Osteoblast (primary cell): ENCODE measurements at regions not wholly inside any gene's neighbourhood (a gene's known extent, or its start where the extent isn't known, plus 50 kb on each side); places are given as distances from the start of the nearest gene placed in this dataset.

Source experiments
- DNase-seq: peaks from one replicate; pipeline ENCODE4 v3.0.0; 2011; ENCODE audit warnings: low spot score, mixed read lengths; ENCODE audit not compliant: insufficient read length; ENCODE audit errors: missing footprints
- H2AFZ ChIP-seq: 2 replicates; pipeline ENCODE4 v1.6.0; 2011; ENCODE audit warnings: mild to moderate bottlenecking, low read length
- H3K27ac ChIP-seq: 2 replicates; pipeline ENCODE4 v1.5.1; 2011; ENCODE audit warnings: mild to moderate bottlenecking, low read depth, low read length, moderate library complexity
- H3K27me3 ChIP-seq: 2 replicates; pipeline ENCODE4 v1.6.0; 2012; ENCODE audit warnings: mild to moderate bottlenecking, control low read depth, inconsistent platforms, low read length, moderate library complexity; ENCODE audit not compliant: insufficient read depth
- H3K36me3 ChIP-seq: 2 replicates; pipeline ENCODE4 v1.5.1; 2011; ENCODE audit warnings: mild to moderate bottlenecking, low read length, control low read depth, moderate library complexity; ENCODE audit not compliant: insufficient read depth
- H3K4me1 ChIP-seq: 2 replicates; pipeline ENCODE4 v1.5.1; 2011; ENCODE audit warnings: mild to moderate bottlenecking, low read length, control low read depth, moderate library complexity; ENCODE audit not compliant: insufficient read depth
- H3K4me2 ChIP-seq: 2 replicates; pipeline ENCODE4 v1.6.0; 2011; ENCODE audit warnings: mild to moderate bottlenecking, low read length; ENCODE audit not compliant: insufficient read depth
- H3K4me3 ChIP-seq: fragments of 200-600 bp; sonication (generic); 3 replicates; pipeline ENCODE4 v1.5.1; 2012; ENCODE audit warnings: mild to moderate bottlenecking, low read length, inconsistent platforms; ENCODE audit not compliant: insufficient read depth
- H3K79me2 ChIP-seq: 2 replicates; pipeline ENCODE4 v1.6.0; 2012; ENCODE audit warnings: mild to moderate bottlenecking, low read length, control low read depth, inconsistent platforms; ENCODE audit not compliant: insufficient read depth
- H3K9me3 ChIP-seq: 2 replicates; pipeline ENCODE4 v1.5.1; 2011; ENCODE audit warnings: low read depth, low read length, control low read depth
- H4K20me1 ChIP-seq: 2 replicates; pipeline ENCODE4 v1.6.0; 2012; ENCODE audit warnings: mild to moderate bottlenecking, low read length, control low read depth; ENCODE audit not compliant: insufficient read depth
- TF ChIP-seq, protein P1 (sequence below): IDR thresholded peaks from 2 replicates; pipeline ENCODE4 v1.5.1; 2011; ENCODE audit warnings: mild to moderate bottlenecking, low read depth, low read length, moderate library complexity; ENCODE audit errors: extremely low read depth

DNA sequence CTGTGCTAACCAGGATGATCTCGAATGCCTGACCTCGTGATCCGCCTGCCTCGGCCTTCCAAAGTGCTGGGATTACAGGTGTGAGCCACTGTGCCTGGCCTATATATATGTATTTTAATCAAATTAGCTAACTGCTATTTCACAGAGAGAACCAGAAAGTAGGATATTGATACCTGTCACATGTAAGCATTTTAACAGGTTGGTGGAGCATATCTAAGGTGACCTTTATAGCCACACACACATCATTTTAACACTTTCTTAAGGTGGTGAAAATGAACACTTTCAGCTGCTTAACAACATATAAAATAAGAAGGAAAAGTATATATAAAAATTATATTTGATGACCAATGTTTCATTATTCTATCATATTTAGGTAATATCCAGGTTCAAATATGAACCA, 57.0 kb upstream of the ATF7IP start:
- TF ChIP-seq, protein P1, sequence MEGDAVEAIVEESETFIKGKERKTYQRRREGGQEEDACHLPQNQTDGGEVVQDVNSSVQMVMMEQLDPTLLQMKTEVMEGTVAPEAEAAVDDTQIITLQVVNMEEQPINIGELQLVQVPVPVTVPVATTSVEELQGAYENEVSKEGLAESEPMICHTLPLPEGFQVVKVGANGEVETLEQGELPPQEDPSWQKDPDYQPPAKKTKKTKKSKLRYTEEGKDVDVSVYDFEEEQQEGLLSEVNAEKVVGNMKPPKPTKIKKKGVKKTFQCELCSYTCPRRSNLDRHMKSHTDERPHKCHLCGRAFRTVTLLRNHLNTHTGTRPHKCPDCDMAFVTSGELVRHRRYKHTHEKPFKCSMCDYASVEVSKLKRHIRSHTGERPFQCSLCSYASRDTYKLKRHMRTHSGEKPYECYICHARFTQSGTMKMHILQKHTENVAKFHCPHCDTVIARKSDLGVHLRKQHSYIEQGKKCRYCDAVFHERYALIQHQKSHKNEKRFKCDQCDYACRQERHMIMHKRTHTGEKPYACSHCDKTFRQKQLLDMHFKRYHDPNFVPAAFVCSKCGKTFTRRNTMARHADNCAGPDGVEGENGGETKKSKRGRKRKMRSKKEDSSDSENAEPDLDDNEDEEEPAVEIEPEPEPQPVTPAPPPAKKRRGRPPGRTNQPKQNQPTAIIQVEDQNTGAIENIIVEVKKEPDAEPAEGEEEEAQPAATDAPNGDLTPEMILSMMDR = no peak
- no peak overlapping the region for H3K4me3 ChIP-seq
- H2AFZ ChIP-seq = no peak overlapping the region

DNA sequence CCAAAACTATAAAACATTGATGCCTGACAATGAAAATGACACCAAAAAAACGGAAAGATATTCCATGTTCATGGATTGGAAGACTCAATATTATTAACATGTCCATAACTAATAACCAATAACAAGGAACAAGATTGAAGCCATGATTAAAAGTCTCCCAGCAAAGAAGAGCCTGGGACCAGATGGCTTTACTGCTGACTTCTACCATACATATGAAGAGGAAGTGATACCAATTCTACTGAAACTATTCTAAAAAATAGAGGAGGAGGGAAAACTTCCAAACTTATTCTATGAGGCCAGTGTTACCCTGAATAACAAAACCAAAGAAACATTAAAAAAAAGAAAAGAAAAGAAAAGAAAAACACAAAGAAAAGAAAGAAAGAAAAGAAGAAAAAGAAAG, 54.6 kb upstream of the ATF7IP start:
- Histone ChIP-seq H3K79me2 (no peaks in the 10 kb centered on the region), H4K20me1 (no peaks in the 10 kb centered on the region), H2AFZ (no peak overlapping the region), H3K27ac (no peak overlapping the region), H3K4me2 (no peak overlapping the region), H3K36me3 (no peaks in the 10 kb centered on the region), H3K9me3 (no peaks in the 10 kb centered on the region), H3K4me3 (no peak overlapping the region), H3K27me3 (no peaks in the 10 kb centered on the region), H3K4me1 (no peaks in the 10 kb centered on the region)
- DNase-seq = no peak
- TF ChIP-seq, protein P1 = no peak

More for the DNA sequence above, 57.0 kb upstream of the ATF7IP start:
- no peak overlapping the region for H3K4me2 ChIP-seq
- H3K9me3 ChIP-seq = no peaks in the 10 kb centered on the region
- H3K27ac ChIP-seq = no peak overlapping the region
- no peaks in the 10 kb centered on the region for H4K20me1 ChIP-seq
- H3K36me3 ChIP-seq = no peaks in the 10 kb centered on the region
- H3K4me1 ChIP-seq = no peaks in the 10 kb centered on the region
- no peaks in the 10 kb centered on the region for H3K27me3 ChIP-seq
- no peaks in the 10 kb centered on the region for H3K79me2 ChIP-seq
- peak; percentile 26 for DNase-seq

DNA sequence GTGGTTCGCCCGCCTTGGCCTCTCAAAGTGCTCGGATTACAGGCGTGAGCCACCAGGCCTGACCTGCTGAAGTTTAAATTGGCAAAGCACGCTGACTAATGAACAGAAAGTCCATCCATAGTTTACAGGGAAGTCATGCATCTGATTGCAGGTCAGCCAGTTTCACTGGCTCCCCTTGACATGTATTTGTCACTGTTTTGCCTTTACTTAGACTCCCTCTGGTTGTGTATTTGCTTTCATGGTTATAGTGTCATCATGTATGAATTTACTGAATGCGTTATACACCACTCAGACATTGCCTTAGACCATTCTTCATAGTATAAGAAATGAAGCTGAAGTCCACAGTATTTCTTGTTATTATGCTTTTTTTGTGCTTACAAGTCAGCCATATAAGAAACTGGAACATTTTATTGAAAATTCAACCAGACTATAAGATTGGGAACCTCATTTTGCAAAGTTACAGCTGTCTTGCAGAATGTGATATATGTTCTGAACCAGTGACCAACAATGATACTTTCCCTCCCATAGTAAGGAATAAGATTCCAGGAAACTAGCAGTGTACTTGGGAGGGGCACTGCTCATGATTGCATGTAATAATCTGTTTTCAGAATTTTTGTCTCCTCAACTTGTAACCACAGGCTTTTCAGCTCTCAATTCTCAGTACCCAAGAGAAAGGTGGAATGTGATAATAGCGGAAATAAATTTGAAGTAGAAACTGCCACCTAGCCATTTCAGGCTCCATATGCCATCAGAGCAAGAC, 51.9 kb upstream of the ATF7IP start:
- no peak overlapping the region for H3K27ac ChIP-seq
- no peaks in the 10 kb centered on the region for H3K79me2 ChIP-seq
- no peaks in the 10 kb centered on the region for H4K20me1 ChIP-seq
- no peak overlapping the region for H2AFZ ChIP-seq
- no peaks in the 10 kb centered on the region for H3K9me3 ChIP-seq
- H3K4me1 ChIP-seq = no peaks in the 10 kb centered on the region
- no peaks in the 10 kb centered on the region for H3K36me3 ChIP-seq
- peak; percentile 77 for DNase-seq
- no peaks in the 10 kb centered on the region for H3K27me3 ChIP-seq
- H3K4me2 ChIP-seq = no peak overlapping the region
- TF ChIP-seq, protein P1 = no peak
- H3K4me3 ChIP-seq = no peak overlapping the region

DNA sequence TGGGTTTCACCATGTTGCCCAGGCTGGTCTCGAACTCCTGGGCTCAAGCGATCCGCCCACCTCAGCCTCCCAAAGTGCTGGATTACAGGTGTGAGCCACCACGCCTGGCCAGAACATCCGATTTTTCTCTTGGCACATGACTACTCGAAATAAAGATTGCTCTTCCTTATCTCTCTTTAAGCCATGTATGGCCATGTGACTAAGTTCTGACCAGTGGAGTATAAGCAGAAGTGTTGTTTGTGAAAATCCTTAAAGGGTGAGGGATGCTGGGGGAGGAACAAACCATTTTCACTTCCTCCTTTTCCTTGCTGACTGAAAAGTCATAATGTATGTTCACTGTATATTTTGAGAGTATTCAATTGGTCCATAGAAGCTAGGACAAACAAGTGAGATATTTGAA, 50.7 kb upstream of the ATF7IP start:
- H3K9me3 ChIP-seq = no peaks in the 10 kb centered on the region
- TF ChIP-seq, protein P1 = no peak
- H3K79me2 ChIP-seq = no peaks in the 10 kb centered on the region
- no peaks in the 10 kb centered on the region for H3K4me1 ChIP-seq
- H3K27ac ChIP-seq = no peak overlapping the region
- H2AFZ ChIP-seq = no peak overlapping the region
- H3K27me3 ChIP-seq = no peaks in the 10 kb centered on the region
- no peak overlapping the region for H3K4me3 ChIP-seq
- no peak overlapping the region for H3K4me2 ChIP-seq
- DNase-seq = no peak
- no peaks in the 10 kb centered on the region for H4K20me1 ChIP-seq
- no peaks in the 10 kb centered on the region for H3K36me3 ChIP-seq
